ENCODE measurements at regions not wholly inside any gene's neighbourhood (a gene's known extent, or its start where the extent isn't known, plus 50 kb on each side); places are given as distances from the start of the nearest gene placed in this dataset.
"Not testable (repeated sequence)": the region's sequence is repeated elsewhere in the genome, so short reads cannot be mapped to it uniquely, and the experiment has no call there.

DNA sequence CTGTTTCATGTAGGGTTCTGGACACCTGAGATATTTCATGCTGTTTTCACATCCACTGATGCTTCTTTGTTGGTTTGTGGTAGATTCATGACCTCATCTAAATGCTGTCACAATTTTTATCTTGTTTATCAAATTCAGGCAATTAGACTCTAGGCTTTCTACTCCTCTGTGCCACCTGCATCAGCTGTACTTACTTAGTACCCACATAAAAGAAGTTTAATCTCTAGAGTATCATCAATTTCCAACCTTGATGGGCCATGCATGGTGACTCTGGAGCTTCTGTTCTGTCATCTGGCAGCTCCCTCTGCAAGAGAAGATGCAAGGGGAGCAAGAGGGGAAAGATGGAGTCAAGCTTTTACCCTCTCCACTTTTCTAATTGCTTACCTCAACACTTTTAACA, 195.9 kb upstream of the VWC2 start:
- FAIRE-seq = no peak
- no peak for DNase-seq (ENCODE audit: low spot score in 2 of 2)

DNA sequence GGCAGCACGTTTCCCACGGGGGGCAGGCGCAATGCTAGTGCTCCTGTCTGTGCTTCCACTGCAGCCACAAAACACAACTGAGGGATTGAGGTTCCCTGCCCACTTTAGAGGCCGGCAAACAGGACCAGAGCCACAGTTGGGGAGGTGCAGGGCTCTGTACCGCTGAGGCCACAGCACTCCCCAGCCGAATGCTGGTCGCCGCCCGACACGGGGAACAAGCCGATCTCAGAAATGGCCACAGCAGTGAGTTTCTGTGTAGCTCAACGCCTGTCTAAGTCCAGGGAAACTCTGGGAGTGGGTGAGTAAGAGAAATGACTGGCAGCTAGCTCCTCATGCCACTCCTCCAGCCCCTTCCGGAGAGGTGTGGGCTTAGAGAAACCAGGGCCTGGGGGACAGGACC, 194.0 kb upstream of the VWC2 start:
- FAIRE-seq = no peak
- no peak for DNase-seq (ENCODE audit: low spot score in 2 of 2)

DNA sequence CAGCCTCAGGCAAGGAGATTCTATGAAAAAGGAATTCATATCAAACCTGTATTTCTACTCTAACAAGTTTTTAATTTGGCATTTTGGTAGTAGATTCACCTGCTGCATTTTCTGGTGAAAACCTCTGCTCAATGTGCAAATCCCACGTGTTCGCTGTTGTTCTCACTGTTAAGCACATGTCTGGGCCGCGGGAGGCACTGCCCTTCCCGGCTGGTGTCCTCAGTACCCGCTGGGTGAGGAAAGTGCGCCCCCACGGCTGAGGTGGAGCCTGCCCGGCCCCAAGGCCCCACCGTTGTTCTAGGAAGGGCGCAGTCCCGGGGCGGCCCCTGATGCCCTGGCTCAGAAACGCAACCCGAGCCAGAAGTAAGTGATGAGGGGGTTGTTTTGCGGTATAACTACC, 193.4 kb upstream of the VWC2 start:
- FAIRE-seq = no peak
- DNase-seq (ENCODE audit: low spot score in 2 of 2) = no peak

DNA sequence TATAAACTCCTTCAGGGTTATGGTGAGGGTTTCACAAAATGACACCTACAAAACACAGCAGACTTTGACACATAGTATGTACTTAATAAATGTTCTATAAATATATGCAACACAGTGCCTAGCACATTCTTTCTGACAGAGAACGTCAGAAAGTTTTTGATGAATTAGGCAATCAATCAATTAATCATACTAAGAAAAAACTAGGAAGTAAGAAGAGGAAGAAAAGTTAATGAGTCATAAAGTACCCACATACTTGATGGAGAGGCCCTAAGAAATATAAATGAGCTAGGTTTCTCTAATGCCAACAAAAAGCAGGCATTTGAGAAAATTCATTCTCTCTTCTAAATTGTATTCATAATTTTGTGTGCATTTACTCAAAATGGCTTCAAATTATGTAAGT, 192.7 kb upstream of the VWC2 start:
- FAIRE-seq (no peak), DNase-seq (ENCODE audit: low spot score in 2 of 2) (no peak)

DNA sequence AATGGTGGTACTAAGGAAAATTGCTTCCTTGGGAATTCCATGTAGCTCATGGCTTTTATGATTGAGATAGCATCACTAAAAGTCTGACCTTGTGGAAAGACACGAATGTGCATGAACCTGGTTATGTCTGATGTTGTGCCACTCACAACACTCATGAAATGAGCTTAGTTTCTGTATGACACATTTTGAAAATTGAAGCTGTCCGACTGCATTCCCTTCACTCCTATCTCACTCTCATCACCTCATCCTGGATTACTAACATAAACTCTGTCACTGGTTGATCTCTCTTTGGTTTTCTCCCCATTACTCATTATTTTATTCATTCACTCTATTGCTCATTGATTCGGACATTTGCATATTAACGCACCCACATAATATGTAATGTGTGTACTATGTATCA, 190.0 kb upstream of the VWC2 start:
- DNase-seq (ENCODE audit: low spot score in 2 of 2) (no peak), FAIRE-seq (no peak)

DNA sequence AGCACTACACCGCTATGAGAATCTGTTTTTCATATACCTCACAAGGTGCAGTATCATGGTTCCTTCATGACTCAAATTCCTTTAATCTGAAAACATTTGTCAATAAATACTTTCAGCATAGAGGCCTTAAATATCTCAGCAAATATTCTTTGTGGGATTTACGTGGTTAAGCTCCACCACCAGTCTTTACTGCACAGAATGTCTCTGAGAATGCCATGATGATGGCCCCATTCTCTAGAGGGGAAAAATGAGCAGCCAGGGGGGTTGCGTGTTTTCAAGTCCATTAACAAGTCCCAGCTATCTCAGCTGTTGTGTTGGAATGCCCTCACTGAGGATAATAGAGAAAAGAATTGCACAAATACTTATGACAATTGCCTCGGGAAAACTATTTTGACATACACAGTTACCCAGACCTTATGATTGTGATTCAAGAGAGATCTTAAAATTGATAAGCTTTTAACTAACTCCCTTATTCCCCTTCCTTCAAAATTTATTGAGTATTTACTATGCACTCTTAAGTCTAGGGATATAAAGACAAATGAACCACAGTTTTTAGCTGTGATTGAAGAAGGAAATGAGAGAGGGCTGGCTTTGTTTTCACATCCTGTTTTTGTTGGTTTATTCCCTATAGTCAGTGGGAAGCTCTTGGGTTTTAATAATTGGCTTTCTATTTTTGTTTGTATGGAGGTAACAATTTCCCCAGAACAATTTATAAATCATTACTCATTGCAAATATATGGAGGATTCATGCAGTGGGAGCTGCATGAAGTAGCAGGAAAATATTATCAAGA, 176.5 kb upstream of the VWC2 start:
- DNase-seq (ENCODE audit: low spot score in 2 of 2) (no peak), FAIRE-seq (no peak)

DNA sequence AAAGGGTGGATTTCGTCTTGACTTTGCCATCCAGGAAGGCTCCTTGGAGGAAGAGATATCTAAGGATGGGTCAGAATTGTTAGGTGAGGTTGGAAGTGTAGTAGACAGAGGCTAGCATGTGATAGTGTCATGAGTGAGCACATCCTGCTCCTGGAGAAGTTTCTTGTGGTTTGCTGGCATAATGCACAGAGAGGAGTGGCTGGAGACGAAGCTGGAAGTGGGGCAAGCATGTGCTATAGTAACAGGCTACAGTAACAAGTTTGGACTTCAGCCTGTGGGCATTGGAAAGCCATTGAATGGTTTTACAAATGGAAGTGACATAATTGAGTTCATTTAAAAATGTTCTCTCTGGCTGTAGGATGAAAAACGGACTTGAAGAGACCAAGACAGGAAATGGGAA, 175.6 kb upstream of the VWC2 start:
- FAIRE-seq (no peak), DNase-seq (ENCODE audit: low spot score in 2 of 2) (no peak)

DNA sequence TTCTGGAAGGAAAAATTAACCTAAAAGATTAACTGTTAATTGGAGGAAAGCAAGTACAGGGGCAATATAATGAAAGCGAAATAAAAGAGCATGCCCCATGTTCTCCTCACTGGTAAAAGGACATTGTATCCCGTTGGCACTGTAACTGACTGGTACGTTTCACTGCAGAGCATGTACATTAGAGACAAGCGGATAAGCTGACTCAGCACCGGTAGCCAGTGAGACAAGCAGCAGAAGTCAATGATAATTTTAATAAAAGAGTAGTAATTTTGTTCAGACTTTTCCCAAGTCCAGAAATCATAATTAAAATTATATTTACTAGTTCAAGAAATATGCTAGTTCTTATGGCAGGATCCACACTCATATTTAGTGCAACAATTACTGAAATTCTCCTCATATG, 161.5 kb upstream of the VWC2 start:
- FAIRE-seq (no peak), DNase-seq (ENCODE audit: low spot score in 2 of 2) (no peak)

DNA sequence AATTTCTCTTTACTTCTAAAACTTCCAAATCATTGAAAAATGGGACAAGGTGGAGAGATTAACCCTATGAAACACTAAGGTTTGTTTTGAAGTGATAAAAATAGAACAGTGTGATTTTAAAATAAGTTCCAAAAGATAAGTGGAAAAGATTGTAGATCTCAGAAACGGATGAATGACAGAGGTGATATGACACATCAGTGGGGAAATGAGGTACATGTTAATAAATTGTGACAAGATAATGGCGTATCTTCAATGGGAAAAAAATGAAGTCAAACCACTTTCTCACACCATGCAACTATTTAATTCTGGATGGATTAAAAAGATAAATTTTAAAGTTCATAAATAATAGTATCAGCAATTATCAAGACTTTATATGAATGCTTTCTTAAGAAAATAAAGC, 159.7 kb upstream of the VWC2 start:
- DNase-seq (ENCODE audit: low spot score in 2 of 2) = no peak
- FAIRE-seq = no peak

DNA sequence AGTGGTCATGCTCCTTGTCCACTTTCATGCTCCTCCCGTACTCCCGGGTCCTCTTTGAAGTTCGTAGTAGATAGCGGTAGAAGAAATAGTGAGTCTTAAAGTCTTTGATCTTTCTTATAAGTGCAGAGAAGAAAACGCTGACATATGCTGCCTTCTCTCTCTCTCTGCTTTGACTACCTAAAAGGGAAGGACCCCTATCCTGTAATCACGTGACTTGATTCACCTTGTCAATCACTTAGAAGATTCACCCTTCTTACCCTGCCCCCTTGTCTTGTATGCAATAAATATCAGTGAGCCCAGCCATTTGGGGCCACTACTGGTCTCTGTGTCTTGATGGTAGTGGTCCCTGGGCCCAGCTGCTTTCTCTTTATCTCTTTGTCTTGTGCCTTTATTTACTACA, 158.5 kb upstream of the VWC2 start:
- not testable (repeated sequence) for FAIRE-seq; DNase-seq (ENCODE audit: low spot score in 2 of 2)

DNA sequence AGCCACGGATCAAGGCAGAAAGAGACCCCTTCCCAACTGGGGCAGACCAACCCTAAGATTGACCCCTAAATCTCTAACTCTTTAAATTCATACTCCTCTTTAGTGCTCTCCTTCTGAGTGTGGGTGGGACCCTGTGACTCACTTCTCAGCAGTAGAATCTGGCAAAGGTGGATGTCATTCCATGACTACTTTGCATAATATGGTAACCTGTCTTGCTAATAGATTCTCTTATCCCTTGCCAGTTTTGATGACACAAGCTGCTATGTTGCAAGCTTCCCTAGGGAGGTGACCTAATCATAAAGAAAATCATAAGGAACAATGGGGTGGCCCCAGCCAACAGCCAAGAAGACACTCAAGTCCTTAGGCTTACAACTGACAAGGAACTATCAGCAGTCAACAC, 155.4 kb upstream of the VWC2 start:
- DNase-seq (ENCODE audit: low spot score in 2 of 2) = no peak
- no peak for FAIRE-seq

DNA sequence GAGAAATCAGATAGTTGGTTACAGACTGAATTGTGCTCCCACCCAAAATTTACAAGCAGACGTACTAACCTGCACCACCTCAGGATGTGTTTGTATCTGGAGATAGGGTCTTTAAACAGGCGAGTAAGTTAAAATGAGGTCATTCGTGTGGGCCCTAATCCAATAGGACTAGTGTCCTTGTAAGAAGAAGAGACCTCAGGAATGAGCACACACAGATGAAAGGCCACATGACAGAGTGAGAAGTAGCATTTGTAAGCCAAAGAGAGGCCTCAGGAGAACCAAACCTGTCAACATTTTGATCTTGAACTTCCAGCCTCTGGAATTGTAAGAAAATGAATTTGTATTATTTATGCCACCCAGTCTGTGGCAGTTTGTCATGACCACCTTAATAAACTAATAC, 149.5 kb upstream of the VWC2 start:
- no peak for FAIRE-seq

DNA sequence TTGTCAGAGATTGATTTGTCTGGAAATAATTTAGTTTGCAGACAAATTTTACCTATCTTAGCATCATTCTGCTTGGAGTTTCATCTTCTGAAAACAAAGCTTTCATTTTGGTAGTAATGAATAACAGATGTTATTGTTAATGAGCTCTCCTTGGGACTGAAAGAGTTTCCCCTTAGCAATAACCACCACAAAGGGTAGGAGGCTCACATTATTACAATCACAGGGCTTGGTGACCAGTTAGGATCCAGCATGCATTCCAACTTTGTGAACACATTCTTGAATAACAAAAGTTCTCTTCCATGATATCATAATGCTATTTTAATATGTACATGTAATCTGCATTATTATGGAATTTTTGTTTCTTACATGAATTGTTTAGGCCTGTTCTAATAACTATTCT, 148.8 kb upstream of the VWC2 start:
- DNase-seq (ENCODE audit: low spot score in 2 of 2) = no peak
- no peak for FAIRE-seq

More for the DNA sequence above, 149.5 kb upstream of the VWC2 start:
- DNase-seq (ENCODE audit: low spot score in 2 of 2) = no peak

DNA sequence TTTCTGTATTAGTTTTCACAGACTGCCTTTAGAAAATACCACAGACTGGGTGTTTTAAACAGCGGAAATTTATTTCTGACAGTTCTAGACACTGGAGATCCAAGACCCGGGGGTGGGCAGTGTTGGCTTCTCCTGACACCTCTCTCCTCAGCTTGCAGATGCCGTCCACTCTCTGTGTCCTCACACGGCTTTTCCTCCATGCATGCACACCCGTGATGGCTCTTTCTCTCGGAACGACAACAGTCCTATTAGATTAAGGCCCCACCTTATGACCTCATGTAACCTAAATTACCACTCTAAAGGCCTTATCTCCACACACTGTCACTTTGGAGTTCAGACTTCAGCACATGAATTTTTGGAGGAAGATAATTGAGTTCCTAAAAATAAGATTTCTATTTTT, 142.9 kb upstream of the VWC2 start:
- FAIRE-seq = no peak
- no peak for DNase-seq (ENCODE audit: low spot score in 2 of 2)

DNA sequence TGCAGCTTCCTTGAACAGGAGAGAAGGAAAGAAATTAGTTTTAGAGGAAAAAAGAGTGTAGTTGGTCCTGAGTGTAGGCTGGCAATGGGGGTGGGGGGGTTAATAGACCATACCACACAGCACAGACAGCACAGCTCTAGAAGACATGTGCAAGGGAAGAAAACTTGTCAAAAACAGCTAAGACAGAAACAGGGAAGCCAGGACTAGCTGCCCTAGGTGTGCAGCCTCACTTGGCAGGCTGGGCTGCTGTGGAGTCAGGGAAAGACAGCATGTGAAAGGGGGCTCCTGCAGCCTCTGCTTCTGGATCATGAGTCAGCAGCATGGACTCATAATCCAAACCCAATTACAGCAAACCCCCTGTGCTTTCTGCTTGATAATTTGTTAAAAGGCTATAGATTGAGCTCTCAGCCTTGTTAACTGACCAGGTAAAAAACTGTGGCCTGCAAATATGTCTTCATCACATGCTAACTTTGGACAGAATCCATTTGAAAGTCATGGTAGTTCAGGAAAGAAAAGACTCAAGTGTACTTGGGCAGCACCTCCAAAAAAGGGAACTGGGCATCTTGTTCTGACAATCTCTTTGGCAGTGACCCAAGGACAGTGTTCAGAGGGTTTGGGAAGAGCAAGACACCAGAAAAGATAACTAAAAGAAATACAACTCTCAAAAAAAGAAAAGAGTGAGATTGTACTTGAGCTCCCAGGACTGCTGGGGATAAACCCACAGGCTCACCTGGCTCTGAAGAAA, 142.2 kb upstream of the VWC2 start:
- DNase-seq (ENCODE audit: low spot score in 2 of 2) = no peak
- no peak for FAIRE-seq

DNA sequence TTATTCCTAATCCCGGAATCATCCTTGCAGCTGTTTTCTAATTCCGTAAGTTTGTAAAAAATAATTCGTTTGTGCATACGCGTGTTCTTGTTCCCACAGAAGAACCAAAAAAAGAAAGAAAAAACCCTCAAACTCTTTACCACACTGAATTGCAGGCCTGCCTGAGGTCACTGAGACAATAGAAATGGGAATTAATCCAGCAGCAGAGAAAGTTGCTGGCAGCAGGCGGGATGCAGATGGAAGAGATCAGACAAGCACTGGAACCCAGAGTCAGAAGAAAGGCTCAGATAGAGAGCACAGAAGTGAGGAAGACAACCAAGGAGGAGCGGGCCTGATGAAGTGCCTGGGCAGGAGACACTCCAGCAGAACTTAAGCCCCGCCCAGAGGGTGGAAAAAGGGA, 141.5 kb upstream of the VWC2 start:
- DNase-seq (ENCODE audit: low spot score in 2 of 2) (no peak), FAIRE-seq (no peak)

DNA sequence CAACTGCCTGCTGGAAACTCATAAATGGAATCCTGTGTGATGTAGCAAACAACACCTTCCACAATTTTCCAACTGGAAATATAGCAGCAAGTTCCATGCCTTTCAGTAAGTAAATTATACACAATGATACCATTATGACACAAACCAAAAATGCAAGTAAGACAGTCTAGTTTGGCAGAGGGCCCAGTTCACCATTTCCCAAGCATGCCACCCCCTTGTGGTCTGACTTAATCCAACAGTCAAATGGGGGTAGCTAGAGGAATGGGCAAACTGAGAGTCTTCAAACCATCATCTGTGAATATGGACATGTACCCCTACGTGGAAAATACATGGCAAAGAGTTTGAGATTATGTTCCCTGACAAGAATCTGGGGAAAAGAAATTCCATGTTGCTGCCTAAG, 137.6 kb upstream of the VWC2 start:
- FAIRE-seq (no peak), DNase-seq (ENCODE audit: low spot score in 2 of 2) (no peak)

DNA sequence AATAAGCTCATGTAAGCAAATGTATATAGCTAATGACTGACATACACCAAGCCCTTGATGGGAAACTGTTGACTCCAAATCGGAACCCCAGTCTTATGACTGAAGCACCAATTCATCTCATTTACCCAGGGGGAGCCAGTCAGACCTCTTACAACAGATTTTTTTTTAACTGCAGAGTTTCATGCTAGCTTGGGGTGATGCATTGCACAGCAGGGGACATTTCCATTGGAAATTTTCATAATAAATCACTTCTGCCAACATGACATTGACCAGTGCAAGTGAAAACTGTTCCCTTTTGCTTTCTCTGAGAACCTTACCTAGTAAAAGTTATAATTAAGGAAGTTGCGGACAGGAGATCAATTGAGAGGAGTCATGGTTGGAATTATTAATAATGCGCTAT, 137.0 kb upstream of the VWC2 start:
- FAIRE-seq (no peak), DNase-seq (ENCODE audit: low spot score in 2 of 2) (no peak)

DNA sequence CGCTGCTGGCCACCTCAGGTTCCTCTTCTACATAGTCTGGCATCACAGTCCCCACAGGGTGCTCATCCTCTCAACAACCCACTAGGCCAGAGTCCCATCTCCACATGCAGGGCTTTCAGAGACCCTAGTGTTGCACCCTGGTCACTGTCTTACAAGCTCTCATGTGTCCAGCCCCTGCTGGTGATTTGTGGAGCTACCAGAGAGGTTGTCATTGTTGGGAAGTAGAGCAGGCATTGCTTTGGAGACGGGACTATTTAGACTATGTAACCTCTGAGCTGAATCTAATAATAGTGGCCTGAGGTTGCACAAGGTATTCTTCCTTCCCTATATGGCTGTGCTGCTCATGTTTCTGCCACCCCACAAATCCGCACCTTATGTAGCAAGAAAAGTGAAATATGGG, 135.3 kb upstream of the VWC2 start:
- DNase-seq (ENCODE audit: low spot score in 2 of 2) (no peak), FAIRE-seq (no peak)

DNA sequence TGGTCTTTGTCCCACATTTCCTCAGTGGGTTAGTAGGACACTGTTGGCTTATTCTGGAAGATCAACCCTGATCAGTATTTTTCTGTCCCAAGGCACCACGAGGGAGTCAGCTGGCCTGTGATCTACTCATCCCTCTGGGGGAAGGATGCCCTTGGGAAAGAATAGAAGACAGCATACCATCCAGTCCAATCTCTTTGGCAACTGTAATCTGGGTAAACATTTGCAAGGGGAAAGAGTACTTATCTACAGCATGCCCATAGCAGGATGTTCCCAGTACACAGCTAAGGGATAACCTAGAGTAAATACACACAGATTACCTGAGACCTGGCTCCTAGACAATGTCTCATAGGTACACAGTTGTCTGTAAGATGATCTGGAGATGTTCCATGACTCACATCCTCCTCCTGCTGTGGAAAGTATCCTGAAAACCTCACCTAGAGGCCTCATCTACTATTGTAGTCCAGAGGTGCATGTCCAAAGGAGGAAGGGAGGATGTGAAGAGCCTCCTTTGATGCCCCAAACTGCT, 134.3 kb upstream of the VWC2 start:
- DNase-seq (ENCODE audit: low spot score in 2 of 2) (peak in 1 of 2 donors; percentile 3), FAIRE-seq (no peak)

DNA sequence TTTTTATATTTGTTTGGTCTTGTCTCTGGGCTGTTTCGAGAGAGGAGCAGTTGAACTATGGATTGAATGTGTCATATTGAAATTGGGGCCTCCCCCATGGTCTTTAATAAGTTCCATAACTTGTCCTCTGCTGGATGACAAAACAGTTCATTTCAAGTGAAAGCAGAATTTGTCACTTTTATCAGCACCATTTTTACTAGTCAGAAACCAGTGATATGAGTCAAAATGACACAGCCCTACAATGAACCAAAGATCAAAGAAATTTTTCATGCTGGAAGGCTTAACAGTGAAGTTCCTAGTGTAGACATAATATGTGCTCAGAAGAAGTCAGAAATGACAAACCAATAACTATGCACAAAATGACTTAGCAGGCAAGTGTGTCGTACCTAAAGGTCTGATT, 133.6 kb upstream of the VWC2 start:
- DNase-seq (ENCODE audit: low spot score in 2 of 2) (no peak), FAIRE-seq (no peak)

DNA sequence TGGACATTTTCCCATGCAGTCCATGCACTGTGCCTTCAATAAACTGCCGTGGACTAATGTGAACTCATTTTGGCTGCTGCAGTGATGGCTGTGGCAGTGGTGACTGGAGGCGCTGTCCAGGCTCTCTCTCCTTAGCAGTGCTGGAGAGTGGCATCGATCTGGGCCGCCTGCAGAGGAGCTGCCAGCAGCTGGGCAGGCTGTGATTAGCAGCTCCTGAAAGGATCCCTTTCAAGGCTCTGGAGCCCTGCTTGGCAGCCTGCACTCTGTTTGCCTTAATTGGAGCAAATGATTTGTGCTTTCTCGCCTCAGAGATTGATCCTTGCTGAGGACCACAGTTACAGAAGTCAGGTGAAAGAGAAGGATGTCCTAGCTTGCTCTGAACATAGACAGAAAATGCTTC, 130.1 kb upstream of the VWC2 start:
- FAIRE-seq (no peak), DNase-seq (ENCODE audit: low spot score in 2 of 2) (no peak)
